OCI-LY1 (cell line): ENCODE measurements at regions not wholly inside any gene's neighbourhood (a gene's known extent, or its start where the extent isn't known, plus 50 kb on each side); places are given as distances from the start of the nearest gene placed in this dataset.
"Not testable (repeated sequence)": the region's sequence is repeated elsewhere in the genome, so short reads cannot be mapped to it uniquely, and the experiment has no call there.

Experiments used
- H2AFZ ChIP-seq: fragments of 200-600 bp; sonication (generic), shearing (Covaris generic); 2 replicates; pipeline ENCODE4 v1.6.0; 2014; ENCODE audit warnings: antibody characterized with exemption, mild to moderate bottlenecking, low read length
- H3F3A ChIP-seq: fragments of 200-600 bp; sonication (generic), shearing (Covaris generic); 2 replicates; pipeline ENCODE4 v1.6.0; 2014; ENCODE audit warnings: mild to moderate bottlenecking, antibody characterized with exemption, low read length, moderate library complexity; ENCODE audit not compliant: insufficient read depth
- H3K27ac ChIP-seq: fragments of 200-600 bp; sonication (generic); 2 replicates; pipeline ENCODE4 v1.5.1; 2014; ENCODE audit warnings: low read length, mixed run types, mild to moderate bottlenecking, low read depth; ENCODE audit not compliant: poor library complexity, severe bottlenecking
- H3K27me3 ChIP-seq: fragments of 200-600 bp; sonication (generic); 2 replicates; pipeline ENCODE4 v1.6.0; 2014; ENCODE audit warnings: antibody characterized with exemption, mild to moderate bottlenecking, low read length, moderate library complexity; ENCODE audit not compliant: insufficient read depth
- H3K36me3 ChIP-seq: fragments of 200-600 bp; sonication (generic); 2 replicates; pipeline ENCODE4 v1.6.1; 2014; ENCODE audit warnings: mild to moderate bottlenecking, antibody characterized with exemption, low read length, moderate library complexity, mixed read lengths; ENCODE audit not compliant: insufficient read depth
- H3K4me1 ChIP-seq: fragments of 200-600 bp; sonication (generic); 2 replicates; pipeline ENCODE4 v1.5.1; 2014; ENCODE audit warnings: mild to moderate bottlenecking, low read length, moderate library complexity; ENCODE audit not compliant: insufficient read depth, severe bottlenecking
- H3K4me2 ChIP-seq: fragments of 200-600 bp; sonication (generic), shearing (Covaris generic); 2 replicates; pipeline ENCODE4 v1.6.1; 2014; ENCODE audit warnings: low read length
- H3K4me3 ChIP-seq: fragments of 200-600 bp; sonication (generic); 2 replicates; pipeline ENCODE4 v1.5.1; 2014; ENCODE audit warnings: low read length, low read depth, mild to moderate bottlenecking, mixed read lengths; ENCODE audit not compliant: poor library complexity, severe bottlenecking
- H3K79me2 ChIP-seq: fragments of 200-600 bp; shearing (Covaris generic); 2 replicates; pipeline ENCODE4 v1.6.1; 2016; ENCODE audit warnings: mixed run types, low read length, mixed read lengths; ENCODE audit not compliant: insufficient read depth
- H3K9ac ChIP-seq: fragments of 200-600 bp; sonication (generic), shearing (Covaris generic); 2 replicates; pipeline ENCODE4 v1.6.1; 2014; ENCODE audit warnings: mild to moderate bottlenecking, low read length, mixed read lengths
- H3K9me2 ChIP-seq: fragments of 200-600 bp; sonication (generic), shearing (Covaris generic); 2 replicates; pipeline ENCODE4 v1.6.1; 2014; ENCODE audit warnings: low read depth, mild to moderate bottlenecking, low read length, mixed read lengths
- H3K9me3 ChIP-seq: fragments of 200-600 bp; shearing (Covaris generic); 2 replicates; pipeline ENCODE4 v1.6.1; 2014; ENCODE audit warnings: low read length, mixed read lengths
- H4K20me1 ChIP-seq: fragments of 200-600 bp; sonication (generic), shearing (Covaris generic); 2 replicates; pipeline ENCODE4 v1.6.0; 2016; ENCODE audit warnings: mild to moderate bottlenecking, low read length; ENCODE audit not compliant: insufficient read depth
- EZH2 ChIP-seq: fragments of 200-600 bp; sonication (generic), shearing (Covaris generic); IDR thresholded peaks from 2 replicates; pipeline ENCODE4 v1.8.0; 2017; ENCODE audit warnings: borderline replicate concordance, mixed run types, mild to moderate bottlenecking, antibody characterized with exemption, low read length, moderate library complexity, mixed read lengths
- TF ChIP-seq, protein P1 (sequence below): fragments of 200-600 bp; sonication (generic), shearing (Covaris generic); IDR thresholded peaks from 2 replicates; pipeline ENCODE4 v1.5.1; 2017; ENCODE audit warnings: mild to moderate bottlenecking, antibody characterized with exemption, low read length, moderate library complexity, mixed read lengths

DNA sequence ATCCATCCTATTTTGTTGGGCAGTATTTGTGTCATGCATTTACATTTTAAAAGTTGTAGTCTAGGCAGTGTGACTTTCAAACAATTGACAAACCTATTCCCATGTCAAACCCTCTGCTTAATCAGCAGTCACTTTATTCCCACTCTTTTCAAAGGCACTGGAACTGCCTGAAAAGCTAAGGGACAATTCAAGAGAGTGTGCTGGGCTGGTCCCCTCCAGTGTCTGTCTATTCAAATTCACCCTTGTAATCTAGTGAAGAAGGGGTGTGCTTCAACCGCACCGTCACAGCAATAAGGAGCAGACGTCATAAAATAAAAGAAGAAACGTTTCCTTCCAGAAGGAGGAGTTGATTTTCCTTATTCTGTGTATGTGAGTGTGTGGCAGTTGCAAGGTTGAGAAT is 197.0 kb upstream of the MAD2L1 start:
- TF ChIP-seq, protein P1, sequence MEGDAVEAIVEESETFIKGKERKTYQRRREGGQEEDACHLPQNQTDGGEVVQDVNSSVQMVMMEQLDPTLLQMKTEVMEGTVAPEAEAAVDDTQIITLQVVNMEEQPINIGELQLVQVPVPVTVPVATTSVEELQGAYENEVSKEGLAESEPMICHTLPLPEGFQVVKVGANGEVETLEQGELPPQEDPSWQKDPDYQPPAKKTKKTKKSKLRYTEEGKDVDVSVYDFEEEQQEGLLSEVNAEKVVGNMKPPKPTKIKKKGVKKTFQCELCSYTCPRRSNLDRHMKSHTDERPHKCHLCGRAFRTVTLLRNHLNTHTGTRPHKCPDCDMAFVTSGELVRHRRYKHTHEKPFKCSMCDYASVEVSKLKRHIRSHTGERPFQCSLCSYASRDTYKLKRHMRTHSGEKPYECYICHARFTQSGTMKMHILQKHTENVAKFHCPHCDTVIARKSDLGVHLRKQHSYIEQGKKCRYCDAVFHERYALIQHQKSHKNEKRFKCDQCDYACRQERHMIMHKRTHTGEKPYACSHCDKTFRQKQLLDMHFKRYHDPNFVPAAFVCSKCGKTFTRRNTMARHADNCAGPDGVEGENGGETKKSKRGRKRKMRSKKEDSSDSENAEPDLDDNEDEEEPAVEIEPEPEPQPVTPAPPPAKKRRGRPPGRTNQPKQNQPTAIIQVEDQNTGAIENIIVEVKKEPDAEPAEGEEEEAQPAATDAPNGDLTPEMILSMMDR = no peak
- no peak for TF ChIP-seq EZH2
- no peak overlapping the region for H3K4me2 ChIP-seq
- no peak overlapping the region for H3K4me3 ChIP-seq
- no peaks in the 10 kb centered on the region for H3K36me3 ChIP-seq
- no peaks in the 10 kb centered on the region for H3K9me3 ChIP-seq
- H4K20me1 ChIP-seq = no peaks in the 10 kb centered on the region
- no peaks in the 10 kb centered on the region for H3K79me2 ChIP-seq
- no peaks in the 10 kb centered on the region for H3K27me3 ChIP-seq
- no peak overlapping the region for H3K27ac ChIP-seq
- no peaks in the 10 kb centered on the region for H3K4me1 ChIP-seq
- no peaks in the 10 kb centered on the region for H3K9me2 ChIP-seq
- no peaks in the 10 kb centered on the region for H3F3A ChIP-seq
- H3K9ac ChIP-seq = no peak overlapping the region
- H2AFZ ChIP-seq = no peak overlapping the region

GRCh38 chr4:120261117-120261516 is 194.5 kb upstream of the MAD2L1 start:
- no peak overlapping the region for H2AFZ ChIP-seq
- no peak overlapping the region for H3K9ac ChIP-seq
- no peaks in the 10 kb centered on the region for H3K36me3 ChIP-seq
- H3K9me2 ChIP-seq = no peaks in the 10 kb centered on the region
- H3K4me3 ChIP-seq = no peak overlapping the region
- H3K4me2 ChIP-seq = no peak overlapping the region
- H3K27me3 ChIP-seq = no peaks in the 10 kb centered on the region
- TF ChIP-seq, protein P1 = no peak
- no peak for TF ChIP-seq EZH2
- H3F3A ChIP-seq = no peaks in the 10 kb centered on the region
- H3K79me2 ChIP-seq = no peaks in the 10 kb centered on the region
- no peaks in the 10 kb centered on the region for H4K20me1 ChIP-seq
- no peaks in the 10 kb centered on the region for H3K9me3 ChIP-seq
- H3K4me1 ChIP-seq = no peaks in the 10 kb centered on the region
- H3K27ac ChIP-seq = no peak overlapping the region

DNA sequence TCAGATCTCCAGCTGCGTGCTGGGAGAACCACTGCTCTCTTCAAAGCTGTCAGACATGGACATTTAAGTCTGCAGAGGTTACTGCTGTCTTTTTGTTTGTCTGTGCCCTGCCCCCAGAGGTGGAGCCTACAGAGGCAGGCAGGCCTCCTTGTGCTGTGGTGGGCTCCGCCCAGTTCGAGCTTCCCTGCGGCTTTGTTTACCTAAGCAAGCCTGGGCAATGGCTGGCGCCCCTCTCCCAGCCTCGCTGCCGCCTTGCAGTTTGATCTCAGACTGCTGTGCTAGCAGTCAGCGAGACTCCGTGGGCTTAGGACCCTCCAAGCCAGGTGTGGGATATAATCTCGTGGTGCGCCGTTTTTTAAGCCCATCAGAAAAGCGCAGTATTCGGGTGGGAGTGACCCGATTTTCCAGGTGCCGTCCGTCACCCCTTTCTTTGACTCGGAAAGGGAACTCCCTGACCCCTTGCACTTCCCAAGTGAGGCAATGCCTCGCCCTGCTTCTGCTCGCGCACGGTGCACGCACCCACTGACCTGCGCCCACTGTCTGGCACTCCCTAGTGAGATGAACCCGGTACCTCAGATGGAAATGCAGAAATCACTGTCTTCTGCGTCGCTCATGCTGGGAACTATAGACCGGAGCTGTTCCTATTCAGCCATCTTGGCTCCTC is 189.6 kb upstream of the MAD2L1 start:
- H3K4me3 ChIP-seq, H3K79me2 ChIP-seq, H3K9me2 ChIP-seq, H3K36me3 ChIP-seq, H3K27ac ChIP-seq, H3K9me3 ChIP-seq, H3K9ac ChIP-seq, H3F3A ChIP-seq, H3K4me2 ChIP-seq, H4K20me1 ChIP-seq, H3K27me3 ChIP-seq, H3K4me1 ChIP-seq, H2AFZ ChIP-seq: not testable (repeated sequence)

GRCh38 chr4:120238277-120238973 is 171.8 kb upstream of the MAD2L1 start:
- Histone ChIP-seq H3K27me3 (no peaks in the 10 kb centered on the region), H3K9ac (no peak overlapping the region), H3K4me3 (no peak overlapping the region), H3K9me3 (no peaks in the 10 kb centered on the region), H3K36me3 (no peaks in the 10 kb centered on the region), H3K79me2 (no peaks in the 10 kb centered on the region), H3K4me2 (no peak overlapping the region), H3K9me2 (no peaks in the 10 kb centered on the region), H3F3A (no peaks in the 10 kb centered on the region), H3K27ac (no peak overlapping the region), H4K20me1 (no peaks in the 10 kb centered on the region), H3K4me1 (no peaks in the 10 kb centered on the region), H2AFZ (no peak overlapping the region)
- TF ChIP-seq EZH2 = no peak
- TF ChIP-seq, protein P1 = no peak
